GM20000 (cell line): ENCODE measurements at regions not wholly inside any gene's neighbourhood (a gene's known extent, or its start where the extent isn't known, plus 50 kb on each side); places are given as distances from the start of the nearest gene placed in this dataset.
"Not testable (repeated sequence)": the region's sequence is repeated elsewhere in the genome, so short reads cannot be mapped to it uniquely, and the experiment has no call there.

Source experiments
- DNase-seq: peaks from one replicate; pipeline ENCODE4 v3.0.0; 2012; ENCODE audit warnings: low spot score
- CTCF ChIP-seq: IDR thresholded peaks from 2 replicates; pipeline ENCODE4 v1.5.1; 2012; ENCODE audit warnings: mild to moderate bottlenecking, control low read depth; ENCODE audit errors: extremely low read depth, missing control alignments

- no peak for DNase-seq
- no peak for TF ChIP-seq CTCF
These were observed 77.6 kb upstream of the CCDC80 start for GRCh38 chr3:112718516-112718915.

- no peak for TF ChIP-seq CTCF
- DNase-seq = no peak
These were observed 69.0 kb upstream of the CCDC80 start for GRCh38 chr3:112709911-112710310.

- TF ChIP-seq CTCF = no peak
- no peak for DNase-seq
These were observed 58.6 kb upstream of the CCDC80 start for GRCh38 chr3:112699436-112699978.

GRCh38 chr3:112698442-112698841 lies 57.5 kb upstream of the CCDC80 start:
- not testable (repeated sequence) for DNase-seq

- not testable (repeated sequence) for DNase-seq
These were observed 55.3 kb upstream of the CCDC80 start for GRCh38 chr3:112696244-112696643.

- DNase-seq = not testable (repeated sequence)
These were observed 54.6 kb upstream of the CCDC80 start for GRCh38 chr3:112695377-112696108.

- not testable (repeated sequence) for DNase-seq
These were observed 54.0 kb upstream of the CCDC80 start for GRCh38 chr3:112694906-112695305.

- DNase-seq = no peak
These were observed 52.2 kb upstream of the CCDC80 start for GRCh38 chr3:112693186-112693585.

More at GRCh38 chr3:112693186-112693585, 52.2 kb upstream of the CCDC80 start:
- no peak for TF ChIP-seq CTCF
